Caco-2 (cell line): ENCODE measurements at regions not wholly inside any gene's neighbourhood (a gene's known extent, or its start where the extent isn't known, plus 50 kb on each side); places are given as distances from the start of the nearest gene placed in this dataset.

Source experiments
- BruUV-seq: library from RNA; stranded (reverse); fragments of 400-500 nt; replicated peaks from 2 replicates; lab custom pipeline; 2021; lab: Mats Ljungman, UMichigan
- CTCF ChIA-PET: fragments of 300-600 bp; sonication (Branson Sonifier 250); formaldehyde crosslinking; loops from one replicate; lab custom pipeline; 2022; ENCODE audit warnings: antibody characterized with exemption; lab: Charles Lee
- POLR2A ChIA-PET: fragments of 300-600 bp; sonication (Branson Sonifier 250); formaldehyde crosslinking; loops from one replicate; lab custom pipeline; 2022; ENCODE audit warnings: antibody characterized with exemption; lab: Charles Lee
- DNase-seq, 2 experiments: peaks; one replicate each; pipeline versions ENCODE4 v3.0.0 to v3.0.0-alpha.2; 2020 to 2022
- H3K27me3 ChIP-seq: replicated peaks from 2 replicates; pipeline ENCODE4 v1.6.0; 2011; ENCODE audit warnings: low read length; ENCODE audit not compliant: control insufficient read depth, insufficient read depth
- H3K36me3 ChIP-seq: 2 replicates; pipeline ENCODE4 v1.5.1; 2011; ENCODE audit warnings: low read length; ENCODE audit not compliant: control insufficient read depth, insufficient read depth
- H3K4me1 ChIP-seq: fragments of 250-450 bp; sonication (Bioruptor Pico); 2 replicates; pipeline ENCODE4 v1.5.1; 2020; ENCODE audit warnings: mild to moderate bottlenecking
- H3K4me3 ChIP-seq: 2 replicates; pipeline ENCODE4 v1.5.1; 2011; ENCODE audit warnings: low read depth, mild to moderate bottlenecking, control low read depth, low read length
- H3K9me3 ChIP-seq: fragments of 250-450 bp; sonication (Bioruptor Pico); 2 replicates; pipeline ENCODE4 v1.5.1; 2020; ENCODE audit warnings: mild to moderate bottlenecking, moderate library complexity
- H3K27ac Mint-ChIP-seq: one replicate; pipeline ENCODE4 v1.8.0; 2022; ENCODE audit warnings: mixed read lengths; ENCODE audit not compliant: unreplicated experiment
- H3K27me3 Mint-ChIP-seq: one replicate; pipeline ENCODE4 v1.8.0; 2022; ENCODE audit warnings: mixed read lengths; ENCODE audit not compliant: insufficient read depth, unreplicated experiment
- H3K36me3 Mint-ChIP-seq: one replicate; pipeline ENCODE4 v1.8.0; 2022; ENCODE audit warnings: mild to moderate bottlenecking, mixed read lengths; ENCODE audit not compliant: insufficient read depth, unreplicated experiment
- H3K4me1 Mint-ChIP-seq: one replicate; pipeline ENCODE4 v1.8.0; 2022; ENCODE audit warnings: low read depth, mixed read lengths; ENCODE audit not compliant: unreplicated experiment
- H3K4me3 Mint-ChIP-seq: one replicate; pipeline ENCODE4 v1.8.0; 2022; ENCODE audit warnings: mild to moderate bottlenecking, moderate library complexity, mixed read lengths; ENCODE audit not compliant: unreplicated experiment
- H3K9me3 Mint-ChIP-seq: one replicate; pipeline ENCODE4 v1.8.0; 2022; ENCODE audit warnings: mixed read lengths; ENCODE audit not compliant: unreplicated experiment
- intact Hi-C: fragments of 100-400 bp; cut with micrococcal nuclease; formaldehyde crosslinking; loops from one replicate; pipeline ENCODE4 v1.10.0; 2022; ENCODE audit not compliant: unreplicated experiment
- TF ChIP-seq, protein P1 (sequence below), 2 experiments: fragments of 200-600 bp in 1 of 2; IDR thresholded peaks; 1 replicate in 1 of 2; 2 replicates in 1 of 2; pipeline versions ENCODE4 v1.5.1 to v1.8.0; 2011 to 2022; ENCODE audit warnings: antibody characterized with exemption in 1 of 2, control low read depth in 1 of 2, inconsistent platforms in 1 of 2, low read depth in 1 of 2, low read length in 1 of 2, mild to moderate bottlenecking in 1 of 2, moderate library complexity in 1 of 2; ENCODE audit not compliant: insufficient read depth in 1 of 2, severe bottlenecking in 1 of 2, unreplicated experiment in 1 of 2

DNA sequence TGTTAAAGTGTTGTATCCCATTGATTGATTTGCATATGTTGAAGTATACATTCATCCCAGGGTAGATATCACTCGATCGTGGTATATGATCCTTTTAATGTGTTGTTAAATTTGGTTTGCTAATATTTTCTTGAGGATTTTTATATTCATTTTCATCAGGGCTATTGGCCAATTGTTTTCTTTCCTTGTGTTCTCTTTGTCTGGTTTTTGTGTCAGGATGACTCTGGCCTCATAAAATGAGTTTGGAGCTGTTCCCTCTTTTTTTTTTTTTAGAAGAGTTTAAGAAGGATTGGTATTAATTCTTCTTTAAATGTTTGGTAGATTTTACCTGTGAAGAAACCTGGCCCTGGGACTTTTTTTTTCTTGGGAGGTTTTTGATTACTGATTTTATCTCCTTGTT is 303.5 kb upstream of the RTL1 start:
- no peaks in the 10 kb centered on the region for H3K4me1 ChIP-seq
- POLR2A ChIA-PET, result no interaction called here
- Mint-ChIP-seq H3K4me1 (no peaks in the 10 kb centered on the region), H3K36me3 (no peaks in the 10 kb centered on the region), H3K27ac (no peak overlapping the region), H3K4me3 (no peak overlapping the region), H3K9me3 (peaks cover 71% of the 10 kb centered on the region), H3K27me3 (no peaks in the 10 kb centered on the region)
- DNase-seq, result no peak
- no peaks in the 10 kb centered on the region for H3K36me3 ChIP-seq
- intact Hi-C loops, result no loop called here
- CTCF ChIA-PET, result no interaction called here
- no TSS peak for BruUV-seq
- peaks cover 3% of the 10 kb centered on the region; the same call in 1 of the 2 replicates for H3K9me3 ChIP-seq
- H3K27me3 ChIP-seq, result no peaks in the 10 kb centered on the region
- TF ChIP-seq, protein P1, sequence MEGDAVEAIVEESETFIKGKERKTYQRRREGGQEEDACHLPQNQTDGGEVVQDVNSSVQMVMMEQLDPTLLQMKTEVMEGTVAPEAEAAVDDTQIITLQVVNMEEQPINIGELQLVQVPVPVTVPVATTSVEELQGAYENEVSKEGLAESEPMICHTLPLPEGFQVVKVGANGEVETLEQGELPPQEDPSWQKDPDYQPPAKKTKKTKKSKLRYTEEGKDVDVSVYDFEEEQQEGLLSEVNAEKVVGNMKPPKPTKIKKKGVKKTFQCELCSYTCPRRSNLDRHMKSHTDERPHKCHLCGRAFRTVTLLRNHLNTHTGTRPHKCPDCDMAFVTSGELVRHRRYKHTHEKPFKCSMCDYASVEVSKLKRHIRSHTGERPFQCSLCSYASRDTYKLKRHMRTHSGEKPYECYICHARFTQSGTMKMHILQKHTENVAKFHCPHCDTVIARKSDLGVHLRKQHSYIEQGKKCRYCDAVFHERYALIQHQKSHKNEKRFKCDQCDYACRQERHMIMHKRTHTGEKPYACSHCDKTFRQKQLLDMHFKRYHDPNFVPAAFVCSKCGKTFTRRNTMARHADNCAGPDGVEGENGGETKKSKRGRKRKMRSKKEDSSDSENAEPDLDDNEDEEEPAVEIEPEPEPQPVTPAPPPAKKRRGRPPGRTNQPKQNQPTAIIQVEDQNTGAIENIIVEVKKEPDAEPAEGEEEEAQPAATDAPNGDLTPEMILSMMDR (IDR thresholded peaks at IDR 0.05; ENCODE audit: insufficient read depth in 1 of 2, low read depth in 1 of 2, low read length in 1 of 2, severe bottlenecking in 1 of 2, unreplicated experiment in 1 of 2), result no peak
- no peak overlapping the region for H3K4me3 ChIP-seq

DNA sequence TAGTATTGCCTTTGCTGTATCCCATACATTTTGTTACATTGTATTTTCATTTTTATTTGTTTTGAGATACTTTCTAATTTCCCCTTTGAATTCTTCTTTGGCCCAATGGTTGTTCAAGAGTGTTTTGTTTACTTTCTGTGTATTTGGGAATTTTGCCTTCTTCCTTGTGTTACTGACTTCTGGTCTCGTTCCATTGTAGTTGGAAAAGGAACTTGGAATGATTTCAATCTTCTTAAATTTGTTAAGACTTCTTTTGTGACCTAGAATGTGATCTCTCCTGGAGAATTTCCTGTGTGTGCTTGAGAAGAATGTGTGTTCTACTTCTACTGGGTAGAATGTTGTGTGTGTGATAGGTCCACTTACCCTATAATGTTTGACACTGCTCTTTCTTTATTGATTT is 304.4 kb upstream of the RTL1 start:
- H3K36me3 ChIP-seq, result no peaks in the 10 kb centered on the region
- H3K27ac Mint-ChIP-seq, result no peak overlapping the region
- H3K4me3 Mint-ChIP-seq, result no peak overlapping the region
- H3K4me1 Mint-ChIP-seq, result no peaks in the 10 kb centered on the region
- H3K9me3 ChIP-seq, result peaks cover 3% of the 10 kb centered on the region; the same call in 1 of the 2 replicates
- DNase-seq, result no peak
- H3K27me3 ChIP-seq, result no peaks in the 10 kb centered on the region
- TF ChIP-seq, protein P1 (IDR thresholded peaks at IDR 0.05; ENCODE audit: insufficient read depth in 1 of 2, low read depth in 1 of 2, low read length in 1 of 2, severe bottlenecking in 1 of 2, unreplicated experiment in 1 of 2), result no peak
- intact Hi-C loops, result no loop called here
- no peaks in the 10 kb centered on the region for H3K36me3 Mint-ChIP-seq
- no peaks in the 10 kb centered on the region for H3K4me1 ChIP-seq
- ChIA-PET CTCF (no interaction called here), POLR2A (no interaction called here)
- no peaks in the 10 kb centered on the region for H3K27me3 Mint-ChIP-seq
- BruUV-seq, result no TSS peak
- peaks cover 76% of the 10 kb centered on the region for H3K9me3 Mint-ChIP-seq
- no peak overlapping the region for H3K4me3 ChIP-seq

DNA sequence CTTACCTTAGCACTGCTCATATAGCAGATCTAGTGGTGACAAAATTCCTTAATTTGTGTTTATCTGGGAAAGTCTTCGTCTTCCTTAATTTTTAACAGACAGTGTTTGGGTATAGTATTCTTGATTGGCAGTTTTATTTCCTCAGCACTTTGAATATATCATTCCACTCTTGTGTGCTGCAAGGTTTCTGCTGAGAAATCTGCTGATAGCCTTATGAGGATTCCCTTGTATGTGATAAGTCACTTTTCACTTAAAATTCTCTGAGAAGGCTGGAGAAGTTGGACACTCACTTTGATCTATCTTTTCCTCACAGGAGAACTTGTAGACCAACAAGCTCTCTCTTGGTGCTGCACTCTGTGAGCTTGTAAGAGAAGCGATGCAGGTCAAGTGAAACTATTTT is 306.1 kb upstream of the RTL1 start:
- no peak for DNase-seq
- Mint-ChIP-seq H3K9me3 (peaks cover 63% of the 10 kb centered on the region), H3K27ac (no peak overlapping the region), H3K4me1 (no peaks in the 10 kb centered on the region), H3K27me3 (no peaks in the 10 kb centered on the region), H3K4me3 (no peak overlapping the region), H3K36me3 (no peaks in the 10 kb centered on the region)
- no TSS peak for BruUV-seq
- peaks cover 3% of the 10 kb centered on the region; the same call in 1 of the 2 replicates for H3K9me3 ChIP-seq
- POLR2A ChIA-PET, result no interaction called here
- H3K36me3 ChIP-seq, result no peaks in the 10 kb centered on the region
- CTCF ChIA-PET, result no interaction called here
- no peak overlapping the region for H3K4me3 ChIP-seq
- H3K27me3 ChIP-seq, result no peaks in the 10 kb centered on the region
- no peaks in the 10 kb centered on the region for H3K4me1 ChIP-seq
- intact Hi-C loops, result no loop called here
- TF ChIP-seq, protein P1 (IDR thresholded peaks at IDR 0.05; ENCODE audit: insufficient read depth in 1 of 2, low read depth in 1 of 2, low read length in 1 of 2, severe bottlenecking in 1 of 2, unreplicated experiment in 1 of 2), result no peak
